ENCODE measurements at regions not wholly inside any gene's neighbourhood (a gene's known extent, or its start where the extent isn't known, plus 50 kb on each side); places are given as distances from the start of the nearest gene placed in this dataset.

GRCh38 chr19:29129148-29129547 is 83.8 kb downstream of the UQCRFS1 start:
- TF ChIP-seq CTCF (conservative IDR thresholded peaks at IDR 0.05) (no peak), EZH2 (IDR thresholded peaks at IDR 0.05; ENCODE audit: low read depth) (no peak)

All from PC-9 (cell line).